ENCODE measurements at regions not wholly inside any gene's neighbourhood (a gene's known extent, or its start where the extent isn't known, plus 50 kb on each side); places are given as distances from the start of the nearest gene placed in this dataset.

- peak overlapping the region; percentile 8 for H3K27ac Mint-ChIP-seq
These were observed 344.0 kb upstream of the DDX18 start for GRCh38 chr2:117470311-117471095.

GRCh38 chr2:117481608-117482007, 332.9 kb upstream of the DDX18 start:
- peaks cover 5% of the 10 kb centered on the region for H3K36me3 Mint-ChIP-seq
- Histone ChIP-seq H3K4me1 (no peaks in the 10 kb centered on the region), H3K27me3 (no peaks in the 10 kb centered on the region), H3F3A (ENCODE audit: low read depth) (no peaks in the 10 kb centered on the region), H3K4me2 (no peak overlapping the region), H3K27ac (no peak overlapping the region), H3K36me3 (no peaks in the 10 kb centered on the region), H3K9me3 (ENCODE audit: low read depth) (no peaks in the 10 kb centered on the region), H3K4me3 (no peak overlapping the region), H2AFZ (replicated peaks) (no peak overlapping the region), H4K20me1 (ENCODE audit: low read depth) (no peaks in the 10 kb centered on the region), H3K79me2 (ENCODE audit: low read depth) (no peaks in the 10 kb centered on the region), H3K9ac (no peak overlapping the region)
- TF ChIP-seq CTCF (IDR thresholded peaks at IDR 0.05) (no peak), EZH2phosphoT487 (IDR thresholded peaks at IDR 0.05) (no peak), EZH2 (IDR thresholded peaks at IDR 0.05) (no peak)
- H3K4me3 Mint-ChIP-seq, result no peak overlapping the region
- DNase-seq (ENCODE audit: low spot score), result no peak
- H3K27ac Mint-ChIP-seq, result no peak overlapping the region
- no peaks in the 10 kb centered on the region for H3K27me3 Mint-ChIP-seq (ENCODE audit: insufficient read depth, low read depth)
- H3K4me1 Mint-ChIP-seq, result no peaks in the 10 kb centered on the region
- H3K9me3 Mint-ChIP-seq, result peaks cover 31% of the 10 kb centered on the region

More at GRCh38 chr2:117470311-117471095, 344.0 kb upstream of the DDX18 start:
- peak; percentile 88 for TF ChIP-seq CTCF (IDR thresholded peaks at IDR 0.05)
- no peak for TF ChIP-seq EZH2phosphoT487 (IDR thresholded peaks at IDR 0.05)
- Histone ChIP-seq H3K27me3 (no peaks in the 10 kb centered on the region), H3K9ac (no peak overlapping the region), H3K27ac (no peak overlapping the region), H3K4me1 (no peaks in the 10 kb centered on the region), H3F3A (ENCODE audit: low read depth) (no peaks in the 10 kb centered on the region), H3K79me2 (ENCODE audit: low read depth) (no peaks in the 10 kb centered on the region), H3K9me3 (ENCODE audit: low read depth) (no peaks in the 10 kb centered on the region), H2AFZ (replicated peaks) (no peak overlapping the region), H3K36me3 (no peaks in the 10 kb centered on the region), H3K4me3 (no peak overlapping the region), H3K4me2 (no peak overlapping the region), H4K20me1 (ENCODE audit: low read depth) (peaks cover 4% of the 10 kb centered on the region)
- DNase-seq (ENCODE audit: low spot score), result peak; percentile 80
- H3K4me3 Mint-ChIP-seq, result no peak overlapping the region
- H3K27me3 Mint-ChIP-seq (ENCODE audit: insufficient read depth, low read depth), result peaks cover 5% of the 10 kb centered on the region
- peaks cover 4% of the 10 kb centered on the region for H3K4me1 Mint-ChIP-seq
- H3K36me3 Mint-ChIP-seq, result peaks cover 14% of the 10 kb centered on the region
- peaks cover 27% of the 10 kb centered on the region for H3K9me3 Mint-ChIP-seq

GRCh38 chr2:117485588-117485987, 328.9 kb upstream of the DDX18 start:
- no peaks in the 10 kb centered on the region for H3K27me3 Mint-ChIP-seq (ENCODE audit: insufficient read depth, low read depth)
- H3K27ac Mint-ChIP-seq, result no peak overlapping the region
- no peak overlapping the region for H3K9ac ChIP-seq
- no peak overlapping the region for H2AFZ ChIP-seq (replicated peaks)
- H3K36me3 ChIP-seq, result no peaks in the 10 kb centered on the region
- H4K20me1 ChIP-seq (ENCODE audit: low read depth), result no peaks in the 10 kb centered on the region
- H3K4me3 Mint-ChIP-seq, result no peak overlapping the region
- no peaks in the 10 kb centered on the region for H3K9me3 ChIP-seq (ENCODE audit: low read depth)
- H3K4me1 ChIP-seq, result no peaks in the 10 kb centered on the region
- peaks cover 3% of the 10 kb centered on the region for H3K36me3 Mint-ChIP-seq
- no peaks in the 10 kb centered on the region for H3F3A ChIP-seq (ENCODE audit: low read depth)
- no peaks in the 10 kb centered on the region for H3K27me3 ChIP-seq
- H3K27ac ChIP-seq, result no peak overlapping the region
- no peaks in the 10 kb centered on the region for H3K4me1 Mint-ChIP-seq
- H3K79me2 ChIP-seq (ENCODE audit: low read depth), result no peaks in the 10 kb centered on the region
- TF ChIP-seq CTCF (IDR thresholded peaks at IDR 0.05), result no peak
- TF ChIP-seq EZH2phosphoT487 (IDR thresholded peaks at IDR 0.05), result no peak
- TF ChIP-seq EZH2 (IDR thresholded peaks at IDR 0.05), result no peak
- no peak overlapping the region for H3K4me3 ChIP-seq
- H3K9me3 Mint-ChIP-seq, result peaks cover 4% of the 10 kb centered on the region
- no peak overlapping the region for H3K4me2 ChIP-seq
- no peak for DNase-seq (ENCODE audit: low spot score)

Measured in neural progenitor cell (in vitro differentiated cells).